Thoracic aorta (tissue), 2 donors: ENCODE measurements at regions not wholly inside any gene's neighbourhood (a gene's known extent, or its start where the extent isn't known, plus 50 kb on each side); places are given as distances from the start of the nearest gene placed in this dataset.

Experiments used
- ATAC-seq: fragments of 150-250 bp; one replicate; pipeline ENCODE4 v1.8.0; 2017; ENCODE audit warnings: low read depth; ENCODE audit not compliant: insufficient number of reproducible peaks, low FRiP score
- DNase-seq: peaks from one replicate; pipeline ENCODE4 v3.0.0-alpha.2; 2020; ENCODE audit warnings: low spot score
- H3K27ac ChIP-seq, 2 donors: fragments of 200-600 bp; sonication (generic); 1 replicate in 1 of 2; 2 replicates in 1 of 2; pipeline ENCODE4 v1.5.1; 2016; ENCODE audit warnings: mild to moderate bottlenecking in 2 of 2, moderate library complexity in 2 of 2
- H3K27me3 ChIP-seq: fragments of 200-600 bp; sonication (generic); replicated peaks from 2 replicates; pipeline ENCODE4 v1.6.0; 2016; ENCODE audit warnings: mild to moderate bottlenecking; ENCODE audit not compliant: insufficient read depth
- H3K36me3 ChIP-seq: fragments of 200-600 bp; sonication (generic); one replicate; pipeline ENCODE4 v1.5.1; 2016
- H3K4me1 ChIP-seq, 2 donors: fragments of 200-600 bp; sonication (generic); 1 replicate in 1 of 2; 2 replicates in 1 of 2; pipeline versions ENCODE4 v1.5.1 to v1.6.0; 2016; ENCODE audit warnings: low read depth in 2 of 2, mild to moderate bottlenecking in 1 of 2; ENCODE audit not compliant: control insufficient read depth in 1 of 2
- H3K4me3 ChIP-seq: fragments of 200-600 bp; sonication (generic); 2 replicates; pipeline ENCODE4 v1.5.1; 2016; ENCODE audit warnings: mild to moderate bottlenecking
- H3K9me3 ChIP-seq: fragments of 200-600 bp; sonication (generic); 2 replicates; pipeline ENCODE4 v1.5.1; 2016
- CTCF ChIP-seq: fragments of 200-600 bp; sonication (generic); IDR thresholded peaks from one replicate; pipeline ENCODE4 v1.5.1; 2019; ENCODE audit warnings: antibody characterized with exemption

GRCh38 chr5:9954869-9955268 is 294.8 kb downstream of the ATPSCKMT start:
- no peak for TF ChIP-seq CTCF
- DNase-seq (no peak), ATAC-seq (no peak)
- H3K27ac ChIP-seq, result no peak overlapping the region
- H3K4me1 ChIP-seq, result no peaks in the 10 kb centered on the region
- H3K4me3 ChIP-seq, result no peak overlapping the region
- H3K27me3 ChIP-seq, result no peaks in the 10 kb centered on the region
- H3K9me3 ChIP-seq, result no peaks in the 10 kb centered on the region
- no peaks in the 10 kb centered on the region for H3K36me3 ChIP-seq

- Histone ChIP-seq H3K27ac (no peak overlapping the region), H3K9me3 (no peaks in the 10 kb centered on the region), H3K4me3 (no peak overlapping the region), H3K27me3 (no peaks in the 10 kb centered on the region), H3K4me1 (no peaks in the 10 kb centered on the region), H3K36me3 (no peaks in the 10 kb centered on the region)
- no peak for TF ChIP-seq CTCF
- no peak for ATAC-seq
- no peak for DNase-seq
These were observed 296.0 kb downstream of the ATPSCKMT start for GRCh38 chr5:9953691-9954090.

- Histone ChIP-seq H3K36me3 (no peaks in the 10 kb centered on the region), H3K4me1 (peaks cover 0 to 5% of the 10 kb centered on the region in 2 donors), H3K4me3 (no peak overlapping the region), H3K27ac (no peak overlapping the region), H3K9me3 (no peaks in the 10 kb centered on the region), H3K27me3 (no peaks in the 10 kb centered on the region)
- ATAC-seq (no peak), DNase-seq (no peak)
- TF ChIP-seq CTCF, result no peak
These were observed 297.7 kb downstream of the ATPSCKMT start for GRCh38 chr5:9951865-9952516.

- TF ChIP-seq CTCF, result no peak
- H3K4me3 ChIP-seq, result no peak overlapping the region
- no peaks in the 10 kb centered on the region for H3K9me3 ChIP-seq
- peaks cover 0 to 5% of the 10 kb centered on the region in 2 donors for H3K4me1 ChIP-seq
- ATAC-seq (no peak), DNase-seq (no peak)
- no peaks in the 10 kb centered on the region for H3K27me3 ChIP-seq
- H3K36me3 ChIP-seq, result no peaks in the 10 kb centered on the region
- no peak overlapping the region for H3K27ac ChIP-seq
These were observed 301.7 kb downstream of the ATPSCKMT start for GRCh38 chr5:9947944-9948343.

- no peak for TF ChIP-seq CTCF
- H3K27me3 ChIP-seq, result no peaks in the 10 kb centered on the region
- no peak overlapping the region for H3K27ac ChIP-seq
- H3K4me1 ChIP-seq, result peaks cover 0 to 5% of the 10 kb centered on the region in 2 donors
- H3K36me3 ChIP-seq, result no peaks in the 10 kb centered on the region
- DNase-seq (no peak), ATAC-seq (no peak)
- no peaks in the 10 kb centered on the region for H3K9me3 ChIP-seq
- H3K4me3 ChIP-seq, result no peak overlapping the region
These were observed 302.4 kb downstream of the ATPSCKMT start for GRCh38 chr5:9947225-9947714.
